Body of pancreas (tissue), 4 donors: ENCODE measurements at regions not wholly inside any gene's neighbourhood (a gene's known extent, or its start where the extent isn't known, plus 50 kb on each side); places are given as distances from the start of the nearest gene placed in this dataset.

ENCODE experiments used
- ATAC-seq: fragments of 150-250 bp; one replicate; pipeline ENCODE4 v1.9.1; 2016
- DNase-seq, 4 donors: peaks; one replicate each; pipeline ENCODE4 v3.0.0-alpha.2; 2019
- H3K27ac ChIP-seq, 4 donors: fragments of 200-600 bp; sonication (generic); 1 replicate in 3 of 4; 2 replicates in 1 of 4; pipeline versions ENCODE4 v1.5.1 to v1.6.1; 2016 to 2019; ENCODE audit warnings: mild to moderate bottlenecking in 1 of 4, mixed read lengths in 1 of 4, moderate library complexity in 1 of 4
- H3K27me3 ChIP-seq, 2 donors: fragments of 200-600 bp; sonication (generic); one replicate each; pipeline ENCODE4 v1.6.0; 2016; ENCODE audit warnings: mild to moderate bottlenecking in 1 of 2
- H3K36me3 ChIP-seq, 2 donors: fragments of 200-600 bp; sonication (generic); replicated peaks in 1 of 2; 2 replicates each; pipeline ENCODE4 v1.5.1; 2016; ENCODE audit warnings: low read depth in 2 of 2; ENCODE audit not compliant: insufficient read depth in 1 of 2
- H3K4me1 ChIP-seq: fragments of 200-600 bp; sonication (generic); one replicate; pipeline ENCODE4 v1.6.0; 2016
- H3K4me3 ChIP-seq, 2 donors: fragments of 200-600 bp; sonication (generic); 1 replicate in 1 of 2; 2 replicates in 1 of 2; pipeline ENCODE4 v1.5.1; 2016 to 2019
- H3K9me3 ChIP-seq, 3 donors: fragments of 200-600 bp; sonication (generic); 1 replicate in 2 of 3; 2 replicates in 1 of 3; pipeline ENCODE4 v1.5.1; 2016
- CTCF ChIP-seq, 7 experiments: fragments of 450-650 bp in 4 of 7; fragments of 200-600 bp in 3 of 7; sonication (generic) in 3 of 7; IDR thresholded peaks; one replicate each; pipeline ENCODE4 v1.5.1; 2016 to 2019; ENCODE audit warnings: antibody characterized with exemption in 7 of 7
- POLR2A ChIP-seq, 3 donors: fragments of 450-650 bp; IDR thresholded peaks; one replicate each; pipeline ENCODE4 v1.6.1; 2016; ENCODE audit warnings: antibody characterized with exemption in 3 of 3, mild to moderate bottlenecking in 2 of 3
- WGBS, 2 donors: methylation state at CpG; one replicate each; pipeline ENCODE4 v1.1.5; 2017; 5-methylcytosine and 5-hydroxymethylcytosine counted together
- intact Hi-C: fragments of 100-400 bp; cut with DNase I; formaldehyde crosslinking; loops from one replicate; pipeline ENCODE4 v1.15.1; 2023

GRCh38 chr1:213776969-213777368 is 210.8 kb upstream of the PROX1 start:
- H3K4me1 ChIP-seq = no peaks in the 10 kb centered on the region
- H3K27ac ChIP-seq = no peak overlapping the region
- no peak overlapping the region for H3K4me3 ChIP-seq
- H3K9me3 ChIP-seq = no peaks in the 10 kb centered on the region
- 83 to 90% methylated on average over 5 of the region's 5 CpGs for WGBS, 2 donors
- no peaks in the 10 kb centered on the region for H3K36me3 ChIP-seq
- H3K27me3 ChIP-seq = no peaks in the 10 kb centered on the region
- no peak for DNase-seq
- TF ChIP-seq POLR2A (IDR thresholded peaks at IDR 0.05) (no peak), CTCF (IDR thresholded peaks at IDR 0.05) (no peak)
- intact Hi-C loops = no loop called here
- no peak for ATAC-seq

DNA sequence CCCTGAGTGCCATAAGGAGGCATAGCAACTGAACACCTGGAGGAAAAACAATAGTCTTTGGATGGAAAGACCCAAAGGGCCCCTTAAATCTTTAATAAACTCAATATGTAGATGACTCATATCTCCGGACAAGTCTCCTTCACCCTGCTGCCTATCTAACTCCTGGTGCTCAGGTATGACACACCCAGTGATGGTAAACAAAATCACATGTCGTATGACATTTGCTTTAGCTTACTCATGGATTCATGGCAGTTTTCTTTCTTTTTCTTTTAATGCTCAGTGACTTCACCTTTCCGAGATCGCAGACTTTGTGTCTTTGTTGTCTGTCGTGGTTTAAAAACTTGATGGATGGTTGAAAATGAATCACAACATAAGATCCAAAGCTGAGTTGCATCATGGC is 208.5 kb upstream of the PROX1 start:
- intact Hi-C loops = no loop called here
- Histone ChIP-seq H3K9me3 (no peaks in the 10 kb centered on the region), H3K4me3 (no peak overlapping the region), H3K4me1 (no peaks in the 10 kb centered on the region), H3K27ac (no peak overlapping the region), H3K27me3 (no peaks in the 10 kb centered on the region), H3K36me3 (no peaks in the 10 kb centered on the region)
- DNase-seq = no peak
- no peak for ATAC-seq
- TF ChIP-seq CTCF (IDR thresholded peaks at IDR 0.05) (no peak), POLR2A (IDR thresholded peaks at IDR 0.05) (no peak)
- WGBS, 2 donors = 78 to 90% methylated on average over 5 of the region's 5 CpGs

GRCh38 chr1:213782941-213783672 is 204.7 kb upstream of the PROX1 start:
- TF ChIP-seq POLR2A (IDR thresholded peaks at IDR 0.05) (no peak), CTCF (IDR thresholded peaks at IDR 0.05) (no peak)
- Histone ChIP-seq H3K4me1 (no peaks in the 10 kb centered on the region), H3K36me3 (no peaks in the 10 kb centered on the region), H3K9me3 (no peaks in the 10 kb centered on the region), H3K27me3 (no peaks in the 10 kb centered on the region), H3K4me3 (no peak overlapping the region), H3K27ac (no peak overlapping the region)
- DNase-seq = no peak
- ATAC-seq = no peak
- intact Hi-C loops = no loop called here
- WGBS, 2 donors = 82 to 86% methylated on average over 20 of the region's 20 CpGs

GRCh38 chr1:213783893-213784292 is 203.9 kb upstream of the PROX1 start:
- intact Hi-C loops = no loop called here
- no peak for ATAC-seq
- Histone ChIP-seq H3K27ac (no peak overlapping the region), H3K4me1 (no peaks in the 10 kb centered on the region), H3K4me3 (no peak overlapping the region), H3K9me3 (no peaks in the 10 kb centered on the region), H3K27me3 (no peaks in the 10 kb centered on the region), H3K36me3 (no peaks in the 10 kb centered on the region)
- WGBS, 2 donors = 48 to 58% methylated on average over 2 of the region's 2 CpGs
- TF ChIP-seq CTCF (IDR thresholded peaks at IDR 0.05) = no peak
- TF ChIP-seq POLR2A (IDR thresholded peaks at IDR 0.05) = no peak
- DNase-seq = no peak

DNA sequence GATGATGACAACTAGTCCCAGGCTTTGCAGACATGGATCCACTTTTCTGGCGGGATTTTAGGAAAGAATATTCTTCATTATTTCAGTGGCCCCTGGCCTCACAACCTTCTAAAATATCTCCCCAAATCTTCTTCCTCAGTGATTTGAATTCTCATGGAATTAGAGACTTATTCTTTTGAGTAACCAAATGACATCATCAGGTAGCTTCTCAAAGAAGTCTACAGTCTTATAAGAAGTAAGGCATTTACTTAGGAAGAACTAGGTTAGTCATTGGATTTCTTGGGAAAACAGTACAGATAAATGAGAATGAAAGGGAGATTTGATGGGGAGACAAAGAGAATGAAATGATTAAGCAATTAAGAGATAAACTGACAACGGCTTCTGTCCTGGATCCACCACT is 201.1 kb upstream of the PROX1 start:
- ATAC-seq (no peak), DNase-seq (no peak)
- no peaks in the 10 kb centered on the region for H3K27me3 ChIP-seq
- no peaks in the 10 kb centered on the region for H3K9me3 ChIP-seq
- 88 to 89% methylated on average over 2 of the region's 2 CpGs for WGBS, 2 donors
- intact Hi-C loops = no loop called here
- no peak overlapping the region for H3K4me3 ChIP-seq
- H3K36me3 ChIP-seq = no peaks in the 10 kb centered on the region
- H3K27ac ChIP-seq = no peak overlapping the region
- H3K4me1 ChIP-seq = no peaks in the 10 kb centered on the region
- no peak for TF ChIP-seq CTCF (IDR thresholded peaks at IDR 0.05)
- TF ChIP-seq POLR2A (IDR thresholded peaks at IDR 0.05) = no peak
